IMR-90 (cell line): ENCODE measurements at regions not wholly inside any gene's neighbourhood (a gene's known extent, or its start where the extent isn't known, plus 50 kb on each side); places are given as distances from the start of the nearest gene placed in this dataset.

Experiments used
- ATAC-seq: fragments of 200-7000 bp; cut with Tn5 transposase; 2 replicates; pipeline ENCODE4 v1.9.1; 2020; ENCODE audit warnings: low read depth, mild to moderate bottlenecking, moderate library complexity
- BruUV-seq: library from RNA; stranded (reverse); fragments of 400-500 nt; replicated peaks from 2 replicates; lab custom pipeline; 2021; lab: Mats Ljungman, UMichigan
- CTCF ChIA-PET: fragments of 300-600 bp; formaldehyde crosslinking; extraction: SDS; loops from one replicate; lab custom pipeline; 2021; ENCODE audit warnings: antibody characterized with exemption; lab: Yijun Ruan, JAX
- POLR2A ChIA-PET: fragments of 300-600 bp; sonication (Branson Sonifier 250); formaldehyde crosslinking; loops from one replicate; lab custom pipeline; 2022; ENCODE audit warnings: antibody characterized with exemption; ENCODE audit not compliant: unreplicated experiment; lab: Charles Lee
- DNase-seq: peaks from one replicate; pipeline ENCODE4 v3.0.0; 2013
- H2AFZ ChIP-seq: replicated peaks from 2 replicates; pipeline ENCODE3; 2013; ENCODE audit warnings: low read length, mild to moderate bottlenecking; ENCODE audit not compliant: poor library complexity
- H2AK5ac ChIP-seq: 2 replicates; pipeline ENCODE4 v1.6.1; 2013; ENCODE audit warnings: low read depth, low read length, inconsistent platforms
- H2AK9ac ChIP-seq: replicated peaks from 2 replicates; pipeline ENCODE3; 2013; ENCODE audit warnings: mild to moderate bottlenecking, low read depth, low read length, moderate library complexity; ENCODE audit not compliant: poor library complexity
- H2BK120ac ChIP-seq: 2 replicates; pipeline ENCODE4 v1.6.1; 2013; ENCODE audit warnings: low read depth, low read length, inconsistent platforms
- H2BK15ac ChIP-seq: 3 replicates; pipeline ENCODE4 v1.6.1; 2013; ENCODE audit warnings: low read depth, low read length, inconsistent platforms
- H2BK20ac ChIP-seq: 2 replicates; pipeline ENCODE4 v1.6.1; 2013; ENCODE audit warnings: low read depth, mild to moderate bottlenecking, inconsistent platforms, low read length, moderate library complexity
- H2BK5ac ChIP-seq: 2 replicates; pipeline ENCODE4 v1.6.1; 2013; ENCODE audit warnings: mild to moderate bottlenecking, low read depth, low read length, inconsistent platforms; ENCODE audit not compliant: poor library complexity, severe bottlenecking
- H3K14ac ChIP-seq: replicated peaks from 2 replicates; pipeline ENCODE4 v1.6.1; 2013; ENCODE audit warnings: low read depth, low read length, inconsistent platforms
- H3K18ac ChIP-seq: 2 replicates; pipeline ENCODE4 v1.6.1; 2013; ENCODE audit warnings: low read depth, low read length, control low read depth
- H3K23ac ChIP-seq: 2 replicates; pipeline ENCODE4 v1.6.1; 2013; ENCODE audit warnings: low read depth, low read length, inconsistent platforms
- H3K27ac ChIP-seq: 2 replicates; pipeline ENCODE4 v1.5.1; 2013; ENCODE audit warnings: mild to moderate bottlenecking, control low read depth, low read length; ENCODE audit not compliant: insufficient read depth
- H3K27me3 ChIP-seq: 2 replicates; pipeline ENCODE4 v1.6.1; 2013; ENCODE audit warnings: low read length; ENCODE audit not compliant: control insufficient read depth, insufficient read depth
- H3K36me3 ChIP-seq: 2 replicates; pipeline ENCODE4 v1.6.1; 2013; ENCODE audit warnings: low read length, mixed read lengths; ENCODE audit not compliant: control insufficient read depth, insufficient read depth
- H3K4ac ChIP-seq: 2 replicates; pipeline ENCODE4 v1.6.1; 2013; ENCODE audit warnings: low read depth, low read length, inconsistent platforms
- H3K4me1 ChIP-seq: 2 replicates; pipeline ENCODE4 v1.6.1; 2013; ENCODE audit warnings: low read length, mixed read lengths; ENCODE audit not compliant: control insufficient read depth, insufficient read depth
- H3K4me2 ChIP-seq: 2 replicates; pipeline ENCODE4 v1.6.1; 2013; ENCODE audit warnings: low read depth, mild to moderate bottlenecking, control low read depth, low read length, moderate library complexity
- H3K4me3 ChIP-seq: 2 replicates; pipeline ENCODE4 v1.5.1; 2013; ENCODE audit warnings: low read depth, mild to moderate bottlenecking, control low read depth, low read length, moderate library complexity; ENCODE audit not compliant: insufficient read depth
- H3K56ac ChIP-seq: 2 replicates; pipeline ENCODE4 v1.6.1; 2013; ENCODE audit warnings: low read length, inconsistent platforms; ENCODE audit not compliant: insufficient read depth; ENCODE audit errors: extremely low read depth
- H3K79me1 ChIP-seq, 2 experiments: 2 replicates each; pipeline ENCODE4 v1.6.1; 2013; ENCODE audit warnings: low read length in 2 of 2, inconsistent platforms in 1 of 2, low read depth in 1 of 2
- H3K9ac ChIP-seq: 2 replicates; pipeline ENCODE4 v1.6.1; 2013; ENCODE audit warnings: low read depth, low read length, control low read depth
- H3K9me1 ChIP-seq: 2 replicates; pipeline ENCODE4 v1.6.1; 2013; ENCODE audit warnings: low read length, inconsistent platforms; ENCODE audit not compliant: insufficient read depth
- H3K9me3 ChIP-seq: 2 replicates; pipeline ENCODE4 v1.6.1; 2013; ENCODE audit warnings: low read length; ENCODE audit not compliant: control insufficient read depth, insufficient read depth
- H4K20me1 ChIP-seq: 2 replicates; pipeline ENCODE4 v1.6.1; 2013; ENCODE audit warnings: low read length, inconsistent platforms; ENCODE audit not compliant: insufficient read depth
- H4K5ac ChIP-seq: 2 replicates; pipeline ENCODE4 v1.6.1; 2013; ENCODE audit warnings: mild to moderate bottlenecking, low read depth, low read length, control low read depth
- H4K8ac ChIP-seq, 2 experiments: 2 replicates each; pipeline ENCODE4 v1.6.1; 2013; ENCODE audit warnings: low read depth in 2 of 2, low read length in 2 of 2, control low read depth in 1 of 2, inconsistent platforms in 1 of 2
- H4K91ac ChIP-seq: 2 replicates; pipeline ENCODE4 v1.6.1; 2013; ENCODE audit warnings: low read depth, low read length, inconsistent platforms; ENCODE audit not compliant: insufficient read depth
- CEBPB ChIP-seq: IDR thresholded peaks from 2 replicates; pipeline ENCODE4 v1.6.1; 2012; ENCODE audit warnings: low read depth, low read length, improper control_type of control experiment
- ELK1 ChIP-seq: fragments of 150-350 bp; IDR thresholded peaks from 2 replicates; pipeline ENCODE4 v1.6.1; 2016; ENCODE audit warnings: low read depth, mild to moderate bottlenecking, low read length, moderate library complexity, borderline replicate concordance
- MAFK ChIP-seq: IDR thresholded peaks from 2 replicates; pipeline ENCODE4 v1.6.1; 2012; ENCODE audit warnings: low read depth, low read length, improper control_type of control experiment
- MAZ ChIP-seq: IDR thresholded peaks from 2 replicates; pipeline ENCODE4 v1.6.1; 2012; ENCODE audit warnings: low read depth, mild to moderate bottlenecking, low read length, improper control_type of control experiment, moderate library complexity, borderline replicate concordance
- MXI1 ChIP-seq: IDR thresholded peaks from 2 replicates; pipeline ENCODE4 v1.6.1; 2012; ENCODE audit warnings: low read depth, mild to moderate bottlenecking, low read length, moderate library complexity, borderline replicate concordance
- NFE2L2 ChIP-seq: fragments of 150-350 bp; IDR thresholded peaks from 2 replicates; pipeline ENCODE4 v1.6.1; 2016; ENCODE audit warnings: low read depth, mild to moderate bottlenecking, low read length
- POLR2A ChIP-seq: IDR thresholded peaks from 2 replicates; pipeline ENCODE4 v1.6.1; 2012; ENCODE audit warnings: mild to moderate bottlenecking, low read depth, low read length
- RAD21 ChIP-seq: IDR thresholded peaks from 2 replicates; pipeline ENCODE4 v1.6.1; 2012; ENCODE audit warnings: low read length, improper control_type of control experiment
- RFX5 ChIP-seq: IDR thresholded peaks from 2 replicates; pipeline ENCODE4 v1.8.0; 2012; ENCODE audit warnings: low read depth, mild to moderate bottlenecking, low read length, moderate library complexity
- SMC3 ChIP-seq: fragments of 150-350 bp; IDR thresholded peaks from 2 replicates; pipeline ENCODE4 v1.6.1; 2016; ENCODE audit warnings: low read depth, mild to moderate bottlenecking, antibody characterized with exemption, low read length, moderate library complexity
- WGBS, 2 experiments: methylation state at CpG; one replicate each; pipeline versions ENCODE4 v1.1.5 to v1.1.7; 2013; ENCODE audit warnings: missing lambda C conversion rate in 2 of 2; ENCODE audit not compliant: insufficient read length in 1 of 2; ENCODE audit errors: extremely low coverage in 2 of 2; 5-methylcytosine and 5-hydroxymethylcytosine counted together
- dilution Hi-C: fragments of 300-500 bp; cut with HindIII; formaldehyde crosslinking; loops from one replicate; pipeline ENCODE4 v1.14.3; 2018; ENCODE audit warnings: low sequenced_read_pairs; ENCODE audit not compliant: unreplicated experiment
- in situ Hi-C: fragments of 300-500 bp; cut with MboI; formaldehyde crosslinking; loops from 3 replicates; pipeline ENCODE4 v1.14.3; 2019; ENCODE audit warnings: low sequenced_read_pairs, inconsistent platforms, mixed read lengths
- intact Hi-C: fragments of 100-400 bp; cut with micrococcal nuclease; formaldehyde crosslinking; loops from 2 replicates; pipeline ENCODE4 v1.10.0; 2022
- TF ChIP-seq, protein P1 (sequence below): fragments of 150-350 bp; IDR thresholded peaks from 2 replicates; pipeline ENCODE4 v1.6.1; 2017; ENCODE audit warnings: mild to moderate bottlenecking, antibody characterized with exemption, low read length, low read depth

- no peaks in the 10 kb centered on the region for H3K36me3 ChIP-seq
- no peaks in the 10 kb centered on the region; the same call in 1 of the 2 replicates for H3K9me1 ChIP-seq
- no peak overlapping the region for H2AK9ac ChIP-seq
- ATAC-seq (no peak), DNase-seq (no peak)
- H2BK5ac ChIP-seq, result peak overlapping the region; percentile 95
- peak overlapping the region; percentile 82 for H2BK120ac ChIP-seq
- 0 out of 2 replicates have a peak overlapping the region, but pooled peaks have one; percentile 32 for H4K91ac ChIP-seq
- H4K20me1 ChIP-seq, result no peaks in the 10 kb centered on the region
- no peak overlapping the region; the same call in 1 of the 2 replicates for H2BK20ac ChIP-seq
- no peak overlapping the region for H3K14ac ChIP-seq
- H3K9me3 ChIP-seq, result no peaks in the 10 kb centered on the region
- no peaks in the 10 kb centered on the region for H3K27me3 ChIP-seq
- no peak overlapping the region for H3K9ac ChIP-seq
- peak overlapping the region; percentile 70 for H3K4me2 ChIP-seq
- peaks cover 8% of the 10 kb centered on the region; the same call in 1 of the 2 replicates for H3K4me1 ChIP-seq
- POLR2A ChIA-PET, result no interaction called here
- H2AK5ac ChIP-seq, result no peak overlapping the region
- no peak overlapping the region for H4K5ac ChIP-seq
- BruUV-seq, result no TSS peak
- peak overlapping the region; percentile 77 for H3K4ac ChIP-seq
- dilution Hi-C loops, result no loop called here
- in situ Hi-C loops, result loop anchor here (25.0 kb wide), 1 partner anchor 891 kb away; no protein-coding TSS in a partner anchor
- no peak overlapping the region for H2AFZ ChIP-seq
- H3K56ac ChIP-seq, result no peak overlapping the region
- no CpG with 5 or more reads among the region's 3 CpGs for WGBS, 2 experiments
- peak overlapping the region; percentile 63; the same call in 1 of the 2 replicates for H3K18ac ChIP-seq
- H4K8ac ChIP-seq, result peak overlapping the region in 1 of 2 experiments; percentile 27; a peak in 1 of 4 replicates
- intact Hi-C loops, result loop anchor here (5.0 kb wide), 1 partner anchor 34 kb away; no protein-coding TSS in a partner anchor
- peak overlapping the region; percentile 27; the same call in 1 of the 2 replicates for H3K27ac ChIP-seq
- CTCF ChIA-PET, result no interaction called here
- TF ChIP-seq MXI1 (no peak), RAD21 (no peak), MAFK (no peak), MAZ (no peak), NFE2L2 (no peak), CEBPB (no peak), POLR2A (no peak), SMC3 (no peak), RFX5 (no peak), ELK1 (no peak)
- TF ChIP-seq, protein P1, sequence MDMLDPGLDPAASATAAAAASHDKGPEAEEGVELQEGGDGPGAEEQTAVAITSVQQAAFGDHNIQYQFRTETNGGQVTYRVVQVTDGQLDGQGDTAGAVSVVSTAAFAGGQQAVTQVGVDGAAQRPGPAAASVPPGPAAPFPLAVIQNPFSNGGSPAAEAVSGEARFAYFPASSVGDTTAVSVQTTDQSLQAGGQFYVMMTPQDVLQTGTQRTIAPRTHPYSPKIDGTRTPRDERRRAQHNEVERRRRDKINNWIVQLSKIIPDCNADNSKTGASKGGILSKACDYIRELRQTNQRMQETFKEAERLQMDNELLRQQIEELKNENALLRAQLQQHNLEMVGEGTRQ, result no peak
- H3K79me1 ChIP-seq, result no peaks in the 10 kb centered on the region
- peak overlapping the region; percentile 52; the same call in 1 of the 2 replicates for H3K23ac ChIP-seq
- no peak overlapping the region for H3K4me3 ChIP-seq
- H2BK15ac ChIP-seq, result peak overlapping the region; percentile 65; the same call in 1 of the 3 replicates
Observed at GRCh38 chr21:16570856-16571255, 841.1 kb downstream of the USP25 start.
